GM18498 (cell line): ENCODE measurements at regions not wholly inside any gene's neighbourhood (a gene's known extent, or its start where the extent isn't known, plus 50 kb on each side); places are given as distances from the start of the nearest gene placed in this dataset.

Source experiments
- ATAC-seq: cut with Tn5 transposase; IDR thresholded peaks from one replicate; pipeline ENCODE4 v1.9.1; 2021; ENCODE audit warnings: mild to moderate bottlenecking, moderate library complexity; ENCODE audit not compliant: unreplicated experiment

GRCh38 chr3:30201715-30202114, 404.7 kb upstream of the TGFBR2 start:
- ATAC-seq: no peak

DNA sequence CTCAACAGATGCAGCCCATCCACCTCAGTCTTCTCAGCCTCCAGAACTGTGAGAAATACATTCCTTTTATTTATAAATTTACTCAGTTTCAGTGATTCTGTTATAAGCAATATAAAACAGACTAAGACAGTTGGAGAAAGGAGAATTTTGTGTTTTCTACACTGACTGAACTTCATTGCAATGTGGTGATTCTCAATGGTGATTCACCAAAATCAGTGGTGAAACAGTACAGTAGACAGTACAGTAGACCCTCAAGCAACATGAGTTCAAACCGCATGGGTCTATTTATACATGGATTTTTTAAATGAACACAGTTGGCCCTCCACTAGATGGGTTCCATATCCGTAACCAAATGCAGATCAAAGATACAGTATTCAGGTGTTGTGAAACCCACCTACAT, 403.1 kb upstream of the TGFBR2 start:
- no peak for ATAC-seq

DNA sequence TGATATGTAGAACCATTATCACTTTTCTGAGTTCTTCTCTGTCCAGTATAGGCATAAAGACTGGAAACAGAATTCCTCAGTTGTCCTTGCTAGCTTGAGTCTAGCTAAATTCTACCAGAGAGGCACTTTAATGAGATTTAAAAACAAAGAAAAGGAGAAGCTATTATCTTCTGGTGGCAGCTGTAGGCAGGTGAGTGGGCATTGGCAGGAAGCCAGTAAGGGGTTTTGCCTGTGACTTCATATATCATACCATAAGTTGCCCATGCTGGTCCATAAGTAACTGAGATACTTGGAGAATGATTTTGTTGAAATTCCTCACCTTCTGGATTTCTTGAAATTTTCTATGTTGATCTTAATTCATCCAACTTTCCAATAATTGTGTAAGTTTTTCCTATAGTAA, 402.3 kb upstream of the TGFBR2 start:
- ATAC-seq: no peak

DNA sequence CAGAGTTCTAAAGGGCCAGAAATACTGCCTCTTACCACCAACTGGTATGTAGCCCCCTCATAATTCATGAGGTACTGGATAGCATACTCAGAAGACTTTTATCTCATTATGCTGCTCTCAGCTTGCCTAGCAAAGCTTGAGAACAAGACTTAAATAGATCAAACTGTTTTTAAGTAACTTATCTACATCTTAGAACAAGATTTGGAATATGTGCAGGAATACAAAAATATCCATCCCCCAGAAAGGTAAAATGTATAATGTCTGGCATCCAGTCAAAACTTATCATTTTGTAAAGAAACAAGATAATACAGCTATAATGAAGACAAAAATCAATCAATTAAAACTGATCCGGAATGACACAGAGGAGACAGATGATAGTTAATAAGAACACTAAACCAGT, 400.4 kb upstream of the TGFBR2 start:
- no peak for ATAC-seq

DNA sequence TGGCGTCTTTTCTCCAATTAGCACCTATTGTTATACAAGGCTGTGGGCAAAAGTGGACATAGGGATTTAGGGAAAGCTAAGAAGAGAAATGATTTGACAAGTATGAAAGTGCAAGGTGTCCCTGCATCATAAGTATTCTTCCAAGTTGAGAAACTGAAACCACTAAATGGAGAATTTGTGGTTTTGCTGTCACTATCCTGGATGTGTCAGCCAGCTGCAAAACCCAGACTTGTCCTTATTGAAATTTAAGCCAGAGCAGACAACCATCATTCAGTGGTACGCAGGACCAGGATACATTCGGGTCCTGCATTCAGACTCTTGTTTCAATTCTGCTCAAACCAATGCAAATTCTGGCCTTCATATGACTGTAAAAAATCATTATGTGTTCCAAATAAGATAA, 384.8 kb upstream of the TGFBR2 start:
- no peak for ATAC-seq

GRCh38 chr3:30222441-30222840, 384.0 kb upstream of the TGFBR2 start:
- no peak for ATAC-seq

- ATAC-seq: no peak
These were observed 381.4 kb upstream of the TGFBR2 start for GRCh38 chr3:30225021-30225420.

DNA sequence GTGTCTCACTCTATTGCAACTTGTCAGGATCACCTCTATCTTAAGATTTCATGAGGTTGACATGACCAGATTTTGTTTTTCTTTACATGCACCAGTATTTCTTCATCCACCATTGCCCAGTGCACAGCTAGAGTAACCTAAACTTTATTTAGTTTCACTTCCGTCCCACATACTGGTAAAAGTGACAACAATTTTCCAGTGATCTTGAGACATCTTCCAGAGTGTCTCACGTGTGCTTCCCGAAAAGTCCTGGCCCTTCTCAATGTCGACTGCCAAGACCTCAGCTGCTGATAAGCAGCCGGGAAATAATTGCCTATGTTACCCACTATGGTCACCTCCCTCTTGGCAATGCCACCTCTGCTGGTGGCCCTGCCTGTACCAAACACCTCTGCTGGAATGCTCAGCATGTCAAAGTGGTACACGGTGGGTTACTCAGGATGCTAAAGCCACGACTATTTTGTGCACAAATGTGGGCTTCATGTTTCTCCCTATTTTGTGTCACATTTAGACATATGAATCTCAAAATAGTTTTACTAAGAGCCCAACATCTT, 379.7 kb upstream of the TGFBR2 start:
- ATAC-seq: no peak

- no peak for ATAC-seq
These were observed 378.7 kb upstream of the TGFBR2 start for GRCh38 chr3:30227571-30228301.

DNA sequence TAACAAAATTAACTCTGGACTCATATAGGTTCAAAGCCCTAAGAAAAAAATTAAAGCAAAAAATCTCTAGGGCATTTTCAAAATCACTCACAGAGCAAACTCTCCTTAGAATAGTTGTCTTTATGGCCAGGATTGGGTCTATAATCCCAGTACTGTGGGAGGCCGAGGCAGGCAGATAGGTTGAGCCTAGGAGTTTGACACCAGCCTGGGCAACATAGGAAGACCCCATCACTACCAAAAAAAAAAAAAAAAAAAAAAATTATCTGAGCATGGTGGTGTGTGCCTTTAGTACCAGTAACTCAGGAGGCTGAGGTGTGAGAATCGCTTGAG, 378.1 kb upstream of the TGFBR2 start:
- no peak for ATAC-seq

DNA sequence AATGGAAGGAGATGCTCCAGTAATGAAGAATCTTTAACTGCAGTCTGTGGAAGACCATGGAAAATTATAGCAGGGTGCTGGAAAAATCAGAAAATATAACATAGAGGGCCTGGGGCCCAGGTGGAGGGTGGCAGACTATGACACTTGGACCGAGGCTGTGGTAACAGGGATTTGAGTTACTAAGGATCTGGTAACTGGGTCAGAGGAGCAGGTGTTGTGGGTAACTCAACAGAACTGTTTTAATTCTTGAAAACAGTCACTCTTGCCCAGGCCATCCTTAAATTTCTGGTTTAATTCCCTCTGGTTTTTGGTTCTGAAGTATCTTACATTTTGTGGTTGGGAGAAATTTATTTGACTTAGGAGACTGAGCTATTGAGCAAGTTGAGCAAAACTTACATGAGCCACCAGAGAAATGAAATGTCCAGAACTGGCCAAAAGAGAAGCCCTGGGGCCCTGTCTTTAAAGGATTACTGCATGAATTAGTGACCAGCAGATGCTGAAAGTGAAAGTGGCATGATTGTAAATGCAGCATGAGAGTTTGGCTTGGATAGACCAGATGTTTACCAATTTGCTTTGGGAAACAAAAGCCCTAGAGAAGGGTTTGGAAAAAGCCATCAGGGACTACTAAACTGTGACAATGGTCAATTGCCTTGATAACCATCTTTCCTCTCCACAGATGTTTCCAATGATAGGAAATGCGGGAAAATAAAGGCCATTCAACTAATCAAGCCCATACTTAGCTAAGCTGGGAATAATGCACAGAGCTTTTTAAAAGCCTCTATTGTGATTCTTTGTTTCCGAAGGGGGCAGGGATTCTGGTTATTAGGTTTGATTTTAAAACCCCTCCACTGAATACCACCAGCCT, 374.9 kb upstream of the TGFBR2 start:
- ATAC-seq: no peak

- no peak for ATAC-seq
These were observed 374.3 kb upstream of the TGFBR2 start for GRCh38 chr3:30232142-30232541.

DNA sequence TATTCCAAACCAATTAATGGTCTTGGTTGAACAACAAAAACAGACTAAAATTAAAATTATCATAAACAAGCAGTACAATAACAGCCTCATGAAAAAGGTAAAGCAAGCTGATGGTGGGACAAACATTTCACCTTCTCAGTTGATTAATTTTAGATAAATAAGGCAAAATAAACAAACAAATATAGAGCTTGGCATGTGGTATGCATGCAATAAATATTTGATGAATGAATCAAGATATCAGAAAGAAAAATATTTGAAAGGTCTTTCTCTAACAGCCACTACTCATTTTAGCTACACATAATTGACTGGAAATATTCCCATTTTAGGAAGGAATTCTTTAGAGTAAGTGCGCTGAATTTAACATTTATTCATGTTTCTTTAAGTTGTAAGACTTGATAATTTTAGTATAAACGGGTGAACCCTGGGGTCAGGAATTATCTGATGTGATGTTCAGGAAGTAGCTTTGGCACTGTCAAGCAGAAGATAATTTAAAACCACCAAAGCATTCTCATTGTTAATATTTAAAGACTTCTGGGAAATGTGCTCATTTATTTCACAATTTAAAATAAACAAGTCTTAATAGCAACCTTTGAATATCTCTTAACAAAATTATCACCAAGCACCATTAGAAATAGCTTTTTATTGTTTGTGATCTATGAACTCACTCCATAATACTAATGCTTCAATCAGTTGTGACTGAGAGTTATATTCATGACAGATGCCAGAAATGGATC, 372.3 kb upstream of the TGFBR2 start:
- ATAC-seq: no peak

GRCh38 chr3:30236011-30236410, 370.4 kb upstream of the TGFBR2 start:
- ATAC-seq: no peak

- ATAC-seq: no peak
These were observed 364.7 kb upstream of the TGFBR2 start for GRCh38 chr3:30241721-30242120.

GRCh38 chr3:30245858-30246622, 360.4 kb upstream of the TGFBR2 start:
- no peak for ATAC-seq

GRCh38 chr3:30248423-30248822, 358.0 kb upstream of the TGFBR2 start:
- peak; percentile 91 for ATAC-seq

GRCh38 chr3:30252474-30252873, 353.9 kb upstream of the TGFBR2 start:
- no peak for ATAC-seq

- no peak for ATAC-seq
These were observed 352.6 kb upstream of the TGFBR2 start for GRCh38 chr3:30253832-30254231.

- no peak for ATAC-seq
These were observed 349.9 kb upstream of the TGFBR2 start for GRCh38 chr3:30256474-30256873.
